GM18507 (cell line): ENCODE measurements at regions not wholly inside any gene's neighbourhood (a gene's known extent, or its start where the extent isn't known, plus 50 kb on each side); places are given as distances from the start of the nearest gene placed in this dataset.

Experiments
- DNase-seq: peaks from one replicate; pipeline ENCODE4 v3.0.0; 2011; ENCODE audit warnings: low read depth; ENCODE audit not compliant: insufficient read length; ENCODE audit errors: extremely low spot score
- FAIRE-seq: peaks from 2 replicates; lab custom pipeline; 2011; peaks lifted over from hg19 to GRCh38; lab: Jason Lieb, UNC

- no peak for FAIRE-seq
- DNase-seq, result no peak
Measured at GRCh38 chr2:56684327-56684726, 500.5 kb downstream of the CCDC85A start.

- no peak for FAIRE-seq
- no peak for DNase-seq
Measured at GRCh38 chr2:56685205-56685604, 501.4 kb downstream of the CCDC85A start.

DNA sequence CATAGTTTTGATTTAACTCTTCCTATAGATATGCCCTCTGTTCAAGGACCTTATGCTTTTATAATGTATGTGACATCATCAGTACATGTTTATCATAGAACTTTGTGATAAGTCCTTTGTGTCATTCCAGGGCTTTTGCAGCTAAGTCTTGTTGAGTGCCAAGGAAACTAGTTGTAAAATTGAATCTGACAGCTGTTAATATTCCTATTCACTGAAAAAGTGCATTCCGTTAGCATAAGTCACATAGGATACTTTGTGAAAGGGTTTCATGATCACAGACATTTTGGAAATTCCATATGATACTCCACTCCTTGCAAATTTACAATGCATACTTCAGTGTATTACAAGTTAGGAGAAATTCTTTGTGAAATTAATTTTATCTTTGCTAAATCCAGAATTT lies 503.4 kb downstream of the CCDC85A start:
- DNase-seq, result no peak
- no peak for FAIRE-seq

GRCh38 chr2:56688661-56689060 lies 504.9 kb downstream of the CCDC85A start:
- DNase-seq (no peak), FAIRE-seq (no peak)

GRCh38 chr2:56693501-56693900 lies 509.7 kb downstream of the CCDC85A start:
- FAIRE-seq (no peak), DNase-seq (no peak)

GRCh38 chr2:56703001-56703400 lies 519.2 kb downstream of the CCDC85A start:
- FAIRE-seq (no peak), DNase-seq (no peak)

DNA sequence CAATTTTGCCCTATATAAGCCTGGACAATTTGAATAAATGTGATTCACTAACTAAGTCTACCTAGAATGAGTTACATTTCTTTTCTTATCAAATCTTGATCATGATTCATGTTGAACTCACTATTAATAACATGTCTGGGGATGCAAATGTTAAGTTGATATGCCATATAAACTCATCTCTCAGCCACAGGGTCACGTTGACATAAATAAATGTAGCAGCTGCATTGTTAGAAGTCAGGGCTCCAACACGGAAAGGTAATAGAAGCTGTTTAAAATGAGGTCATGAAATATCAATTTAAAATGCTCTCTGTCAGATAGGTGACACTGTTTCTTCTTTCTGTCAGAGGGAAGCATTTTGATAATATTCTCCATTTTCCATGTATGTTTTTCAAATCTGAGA lies 521.9 kb downstream of the CCDC85A start:
- DNase-seq (no peak), FAIRE-seq (no peak)

DNA sequence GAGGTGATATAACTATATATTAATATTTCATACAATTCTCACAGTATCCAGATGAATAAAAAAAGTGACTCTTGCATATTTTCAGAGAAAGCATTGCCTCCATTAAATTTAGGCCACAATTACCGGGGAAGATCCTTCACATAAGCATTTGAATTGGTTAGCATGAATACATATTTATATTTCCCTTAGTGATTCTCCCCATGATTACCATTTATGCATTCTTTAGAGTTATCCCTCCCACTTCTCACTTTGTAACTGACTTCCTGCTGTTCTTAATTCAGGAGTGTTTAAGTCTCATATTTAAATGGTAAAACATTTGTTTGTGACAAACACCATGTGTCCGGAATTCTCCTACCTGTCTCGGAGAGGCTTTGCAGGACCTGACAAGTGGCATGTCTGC lies 523.4 kb downstream of the CCDC85A start:
- FAIRE-seq, result no peak
- no peak for DNase-seq

GRCh38 chr2:56707650-56708049 lies 523.9 kb downstream of the CCDC85A start:
- no peak for FAIRE-seq

GRCh38 chr2:56709181-56709580 lies 525.4 kb downstream of the CCDC85A start:
- DNase-seq, result no peak
- no peak for FAIRE-seq

More at GRCh38 chr2:56707650-56708049, 523.9 kb downstream of the CCDC85A start:
- no peak for DNase-seq

GRCh38 chr2:56713161-56713676 lies 529.4 kb downstream of the CCDC85A start:
- DNase-seq, result no peak
- no peak for FAIRE-seq

- DNase-seq (no peak), FAIRE-seq (no peak)
Measured at GRCh38 chr2:56713978-56714377, 530.2 kb downstream of the CCDC85A start.

DNA sequence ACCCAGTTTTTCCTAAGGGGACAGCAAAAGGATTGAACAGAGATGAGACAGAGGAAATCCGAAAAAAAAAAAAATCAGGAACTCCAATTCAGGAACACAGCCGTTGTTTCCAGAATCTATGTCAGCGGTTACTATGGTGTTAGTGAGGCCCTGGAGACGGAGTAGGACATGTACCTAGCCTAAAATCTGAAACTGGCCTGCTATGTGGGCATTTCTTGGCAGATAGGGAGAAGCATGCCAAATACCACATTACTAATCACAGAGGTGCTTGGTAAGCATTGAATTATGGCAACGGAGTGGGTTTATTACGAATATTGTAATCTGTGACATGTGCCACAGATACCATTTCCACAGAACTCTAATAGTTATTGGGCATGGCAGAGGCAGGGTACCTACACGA lies 530.6 kb downstream of the CCDC85A start:
- FAIRE-seq (no peak), DNase-seq (no peak)

DNA sequence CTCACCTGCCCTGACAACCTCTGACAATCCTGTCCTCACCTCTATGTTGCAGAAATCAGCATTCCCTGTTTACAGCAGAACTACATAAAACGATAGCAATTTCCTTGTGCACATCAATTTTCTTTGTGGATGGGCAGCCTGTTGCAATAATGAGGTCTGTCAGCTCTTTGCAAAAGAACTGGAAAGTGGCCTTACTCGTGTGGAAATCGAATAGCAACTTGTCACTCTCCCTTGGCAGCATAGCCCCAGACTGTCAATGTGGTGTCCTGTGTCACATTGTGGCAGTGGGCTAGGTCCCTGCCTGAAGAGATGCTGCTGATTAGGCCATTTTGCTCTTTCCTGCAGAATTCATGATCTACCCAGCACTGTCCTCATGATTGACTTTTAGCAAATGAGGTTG lies 531.9 kb downstream of the CCDC85A start:
- FAIRE-seq (no peak), DNase-seq (no peak)

DNA sequence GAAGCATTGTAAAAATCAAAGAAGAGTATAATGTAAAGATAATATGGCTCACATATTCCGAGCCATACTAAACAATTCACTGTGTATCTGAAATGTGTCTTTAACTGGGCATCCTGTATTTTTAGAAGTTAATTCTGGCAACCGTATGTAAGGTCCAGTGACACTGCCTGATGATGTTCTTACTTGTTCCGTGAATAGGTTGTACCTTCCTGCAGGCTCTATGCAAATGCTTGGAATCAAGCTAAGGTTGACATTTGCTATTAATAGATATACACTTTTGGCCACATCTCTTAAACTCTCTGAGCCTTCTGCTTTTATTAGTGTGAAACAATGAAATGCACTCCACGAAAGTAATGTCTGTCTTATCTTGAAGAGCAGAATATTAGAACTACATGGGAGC lies 534.6 kb downstream of the CCDC85A start:
- DNase-seq, result no peak
- FAIRE-seq, result no peak

DNA sequence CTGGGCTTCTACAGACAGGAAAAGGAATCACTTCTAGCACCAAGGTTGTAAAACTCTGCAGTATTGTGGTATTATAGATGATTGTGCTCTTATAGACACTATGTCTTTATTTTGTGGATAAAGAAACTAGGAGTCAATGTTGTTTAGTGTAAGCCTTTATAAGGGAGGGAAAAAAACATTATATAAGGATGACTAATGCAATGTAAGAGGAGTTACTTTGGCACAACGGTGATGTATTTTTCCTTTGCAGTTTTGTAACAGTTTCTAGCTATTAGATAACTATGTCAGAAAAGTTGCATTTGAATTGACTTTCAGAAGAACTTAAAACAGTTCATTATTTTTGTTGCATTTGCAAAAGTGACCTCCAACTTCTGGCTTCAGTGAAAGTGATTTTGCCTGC lies 545.4 kb downstream of the CCDC85A start:
- DNase-seq, result no peak
- no peak for FAIRE-seq

GRCh38 chr2:56732946-56733345 lies 549.2 kb downstream of the CCDC85A start:
- FAIRE-seq (no peak), DNase-seq (no peak)

DNA sequence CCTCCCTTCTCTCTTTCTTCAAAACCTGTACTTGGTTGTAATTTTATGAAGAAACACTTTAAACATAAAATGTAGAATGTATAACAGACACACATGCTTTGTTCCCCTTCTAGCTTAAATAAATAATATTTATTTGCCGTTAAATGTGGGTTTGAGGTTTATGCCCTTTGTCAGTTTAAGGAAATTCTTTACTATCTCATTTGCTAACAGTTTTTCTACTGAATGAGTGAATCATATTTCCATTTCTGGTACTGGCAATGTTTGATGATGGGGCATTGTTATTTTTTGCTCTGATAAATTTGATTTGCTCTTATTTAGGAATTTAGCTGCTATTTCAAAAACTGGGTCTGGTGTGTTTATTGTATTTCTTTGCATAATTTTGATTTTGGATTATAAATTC lies 555.6 kb downstream of the CCDC85A start:
- FAIRE-seq (no peak), DNase-seq (no peak)

- no peak for FAIRE-seq
Measured at GRCh38 chr2:56741601-56742102, 557.9 kb downstream of the CCDC85A start.

DNA sequence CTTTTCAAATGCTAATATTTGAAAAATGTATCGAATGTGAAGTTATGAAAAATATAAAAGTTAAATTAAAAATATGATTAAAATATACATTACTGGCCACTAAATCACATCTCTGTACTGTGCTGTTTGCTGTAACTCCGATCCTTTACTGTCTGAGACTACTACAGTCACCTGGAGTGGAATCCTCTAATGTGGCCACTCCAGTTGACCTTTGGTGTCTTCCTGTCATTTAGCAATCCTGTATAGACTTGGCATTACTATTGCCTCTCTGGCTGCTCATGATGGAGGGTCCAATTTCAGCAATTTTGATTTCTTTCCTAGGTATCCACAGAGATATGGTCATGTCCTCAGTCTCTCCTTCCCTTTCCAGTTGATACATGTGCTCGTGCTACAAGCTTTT lies 560.0 kb downstream of the CCDC85A start:
- FAIRE-seq, result no peak
- DNase-seq, result no peak

More at GRCh38 chr2:56741601-56742102, 557.9 kb downstream of the CCDC85A start:
- DNase-seq, result no peak

DNA sequence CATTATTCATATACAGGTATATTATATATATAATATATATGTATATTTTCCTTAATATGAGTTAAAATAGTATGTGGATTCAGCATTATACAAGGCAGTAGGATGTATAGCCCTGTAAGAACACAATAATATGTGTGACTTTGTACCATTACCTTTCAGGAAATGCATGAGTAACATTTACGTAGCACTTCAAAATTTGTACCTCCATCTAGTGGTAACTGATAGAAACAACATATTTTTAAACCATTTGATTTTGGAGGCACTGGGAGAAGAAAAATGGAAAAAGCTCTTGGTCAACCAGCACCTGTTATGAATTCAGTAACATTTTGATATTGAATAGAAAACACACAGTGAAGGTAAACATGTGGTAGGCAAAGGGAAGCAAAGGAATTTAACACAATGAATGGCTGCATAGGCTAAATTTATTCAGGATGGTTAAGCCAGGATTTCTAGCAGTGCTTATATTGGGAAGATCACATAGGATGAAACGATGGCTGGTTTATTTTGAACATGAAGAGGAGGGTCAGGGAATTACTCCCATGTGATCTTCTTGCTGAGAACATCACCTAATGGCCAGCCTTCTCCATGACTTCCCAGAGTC lies 565.5 kb downstream of the CCDC85A start:
- FAIRE-seq (no peak), DNase-seq (no peak)

DNA sequence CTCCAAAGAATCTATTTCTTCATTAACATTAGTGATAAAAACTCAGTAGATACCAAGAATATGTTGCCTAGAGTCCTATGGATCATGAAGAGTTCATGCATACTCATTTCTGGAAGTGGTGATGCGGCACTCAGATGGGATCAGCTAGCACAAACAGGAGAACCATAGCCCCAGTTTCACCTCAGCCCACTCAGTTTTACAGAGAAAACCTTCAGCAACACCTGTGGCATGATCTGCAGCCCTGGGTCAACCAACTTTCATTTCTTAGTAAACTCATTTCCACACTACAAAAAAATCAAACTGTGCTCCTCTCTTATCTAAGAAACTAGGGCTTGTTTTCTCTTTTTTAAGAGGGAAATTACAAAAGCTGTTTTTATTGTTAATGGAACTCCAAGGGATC lies 569.4 kb downstream of the CCDC85A start:
- DNase-seq, result no peak

More for the DNA sequence above, 569.4 kb downstream of the CCDC85A start:
- no peak for FAIRE-seq
